ENCODE measurements at regions not wholly inside any gene's neighbourhood (a gene's known extent, or its start where the extent isn't known, plus 50 kb on each side); places are given as distances from the start of the nearest gene placed in this dataset.

- no peak for DNase-seq (ENCODE audit: low spot score)
These were observed 322.2 kb downstream of the SHANK2 start for GRCh38 chr11:70930215-70930614.

DNA sequence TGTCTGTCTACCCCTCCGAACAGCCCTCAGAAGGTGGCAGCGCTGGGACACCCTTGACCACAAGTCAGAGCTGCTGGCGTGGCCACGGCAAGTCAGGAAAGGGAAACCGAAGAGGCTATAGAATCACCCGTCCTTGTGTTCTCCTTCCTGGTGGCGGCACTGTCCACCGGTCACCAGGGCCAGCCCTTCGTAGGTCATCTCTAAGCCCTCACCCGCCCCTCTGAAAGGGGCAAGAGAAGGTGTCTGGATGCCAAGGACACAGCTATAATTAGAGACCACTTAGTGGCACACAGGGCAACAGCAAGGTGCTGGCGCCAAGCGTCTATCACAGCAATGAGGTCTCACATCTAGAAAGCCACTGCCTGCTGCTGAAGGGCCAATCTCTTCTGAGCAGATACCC lies 320.9 kb downstream of the SHANK2 start:
- no peak for DNase-seq (ENCODE audit: low spot score)

- no peak for DNase-seq (ENCODE audit: low spot score)
These were observed 318.3 kb downstream of the SHANK2 start for GRCh38 chr11:70933981-70934583.

- DNase-seq (ENCODE audit: low spot score): no peak
These were observed 317.2 kb downstream of the SHANK2 start for GRCh38 chr11:70935006-70935768.

- no peak for DNase-seq (ENCODE audit: low spot score)
These were observed 309.8 kb downstream of the SHANK2 start for GRCh38 chr11:70942593-70942992.

- no peak for DNase-seq (ENCODE audit: low spot score)
These were observed 308.2 kb downstream of the SHANK2 start for GRCh38 chr11:70944141-70944540.

GRCh38 chr11:70944636-70945035 lies 307.7 kb downstream of the SHANK2 start:
- DNase-seq (ENCODE audit: low spot score): no peak

DNA sequence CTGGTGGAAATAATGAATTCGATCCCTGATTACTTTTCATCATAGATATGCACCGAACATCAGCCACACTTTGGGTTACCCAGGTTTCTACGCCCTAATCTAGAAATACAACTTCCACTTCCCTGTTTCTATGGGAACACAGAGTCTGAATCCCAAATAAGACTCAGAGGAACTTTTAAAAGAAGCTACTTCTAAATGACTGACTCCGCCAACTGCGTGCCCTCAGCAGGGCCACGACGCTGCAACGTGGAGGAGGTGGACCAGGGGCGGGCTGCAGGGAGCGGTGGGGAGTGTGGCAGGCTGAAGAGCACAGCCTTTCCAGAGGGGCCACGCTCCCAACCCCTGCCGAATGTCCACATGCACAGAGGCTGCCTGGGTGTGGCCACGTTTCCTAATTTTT lies 304.0 kb downstream of the SHANK2 start:
- no peak for DNase-seq (ENCODE audit: low spot score)

DNA sequence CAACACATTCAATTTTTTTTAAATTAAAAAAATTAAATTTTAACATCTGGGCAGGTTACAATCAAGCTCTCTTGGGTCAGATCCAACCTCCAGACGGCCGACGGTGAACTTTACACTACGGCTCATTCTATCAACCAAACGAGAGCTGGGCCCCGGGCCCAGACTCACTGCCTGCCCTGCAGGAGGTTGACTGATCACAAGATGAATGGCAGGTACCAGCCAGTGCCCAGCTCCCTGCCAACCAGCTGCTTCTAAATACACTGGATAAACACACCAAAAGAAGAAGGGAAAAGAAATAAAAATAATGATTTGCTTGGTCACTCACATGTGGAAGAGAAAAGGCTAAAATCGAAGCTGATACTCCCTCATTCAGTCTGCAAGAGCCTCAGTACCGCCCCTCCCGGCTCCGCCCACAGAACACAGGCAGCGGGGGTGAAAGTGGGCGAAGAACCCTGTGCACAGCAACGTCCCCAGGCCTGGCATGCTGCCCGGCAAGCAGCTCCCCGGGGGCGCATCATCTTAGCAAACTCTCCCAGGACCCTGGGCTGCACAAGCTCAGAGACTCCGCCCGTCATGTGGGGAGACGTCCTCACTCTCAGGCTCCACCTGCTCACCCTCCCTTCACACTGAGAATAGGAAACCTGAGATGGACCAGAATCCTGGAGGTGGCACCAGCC lies 303.4 kb downstream of the SHANK2 start:
- DNase-seq (ENCODE audit: low spot score): no peak

DNA sequence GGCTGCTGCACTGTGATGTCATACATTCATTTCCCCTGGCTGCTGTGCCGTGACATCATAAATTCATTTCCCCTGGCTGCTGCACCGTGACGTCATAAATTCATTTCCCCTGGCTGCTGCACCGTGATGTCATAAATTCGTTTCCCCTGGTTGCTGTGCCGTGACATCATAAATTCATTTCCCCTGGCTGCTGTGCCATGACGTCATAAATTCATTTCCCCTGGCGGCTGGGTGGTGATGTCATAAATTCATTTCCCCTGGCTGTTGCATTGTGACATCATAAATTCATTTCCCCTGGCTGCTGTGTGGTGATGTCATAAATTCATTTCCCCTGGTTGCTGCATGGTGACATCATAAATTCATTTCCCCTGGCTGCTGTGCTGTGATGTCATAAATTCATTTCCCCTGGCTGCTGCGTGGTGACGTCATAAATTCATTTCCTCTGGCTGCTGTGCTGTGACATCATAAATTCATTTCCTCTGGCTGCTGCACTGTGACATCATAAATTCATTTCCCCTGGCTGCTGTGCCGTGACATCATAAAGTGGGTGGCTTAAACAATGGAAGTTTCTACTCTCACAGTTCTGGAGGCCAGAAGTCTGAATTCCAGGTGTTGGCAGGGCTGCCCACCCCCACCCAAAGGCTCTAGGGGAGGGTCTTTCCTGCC lies 301.1 kb downstream of the SHANK2 start:
- DNase-seq (ENCODE audit: low spot score): no peak

GRCh38 chr11:70952191-70952590 lies 300.2 kb downstream of the SHANK2 start:
- no peak for DNase-seq (ENCODE audit: low spot score)

GRCh38 chr11:70953720-70954119 lies 298.7 kb downstream of the SHANK2 start:
- DNase-seq (ENCODE audit: low spot score): no peak

DNA sequence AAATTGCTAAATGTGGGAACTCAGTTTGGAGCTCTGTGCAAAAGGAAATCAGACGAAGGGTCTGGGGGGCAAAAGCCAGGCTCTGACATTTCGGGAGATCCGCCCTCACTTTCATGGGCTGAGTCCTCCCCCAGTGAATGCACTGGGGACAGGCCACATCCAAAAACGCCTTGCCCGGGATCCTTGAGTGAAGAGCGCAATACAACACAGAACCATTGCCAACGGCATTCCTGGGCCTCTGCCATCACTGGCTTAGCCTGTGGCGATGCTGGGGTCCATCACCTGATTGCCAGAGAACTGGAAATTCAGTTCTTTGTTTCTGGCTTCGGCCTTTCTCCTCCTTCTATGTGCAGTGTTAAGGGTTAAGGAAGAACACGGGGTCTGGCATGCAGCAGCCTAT lies 297.9 kb downstream of the SHANK2 start:
- no peak for DNase-seq (ENCODE audit: low spot score)
